Heart left ventricle (tissue), 16 donors: ENCODE measurements at regions not wholly inside any gene's neighbourhood (a gene's known extent, or its start where the extent isn't known, plus 50 kb on each side); places are given as distances from the start of the nearest gene placed in this dataset.

Experiments
- ATAC-seq, 4 donors: fragments of 200-7000 bp; cut with Tn5 transposase; one replicate each; pipeline ENCODE4 v1.9.1; 2020 to 2022; ENCODE audit warnings: moderate library complexity in 4 of 4, mild to moderate bottlenecking in 3 of 4, moderate number of reproducible peaks in 1 of 4
- DNase-seq, 5 donors: peaks; one replicate each; pipeline ENCODE4 v3.0.0-alpha.2; 2020
- H3K27ac ChIP-seq, 12 donors: fragments of 200-600 bp; sonication (generic) in 4 of 12; one replicate each; pipeline versions ENCODE4 v1.5.0 to v1.8.0; 2016 to 2022; ENCODE audit warnings: mild to moderate bottlenecking in 2 of 12
- H3K27me3 ChIP-seq, 9 donors: fragments of 200-600 bp; sonication (generic) in 2 of 9; one replicate each; pipeline versions ENCODE4 v1.5.1 to v1.8.0; 2016 to 2022; ENCODE audit warnings: mild to moderate bottlenecking in 3 of 9
- H3K36me3 ChIP-seq, 9 donors: fragments of 200-600 bp; sonication (generic) in 2 of 9; one replicate each; pipeline versions ENCODE4 v1.5.0 to v1.8.0; 2018 to 2022; ENCODE audit warnings: mild to moderate bottlenecking in 2 of 9
- H3K4me1 ChIP-seq, 12 donors: fragments of 200-600 bp; sonication (generic) in 4 of 12; one replicate each; pipeline versions ENCODE4 v1.5.0 to v1.8.0; 2016 to 2022; ENCODE audit warnings: mild to moderate bottlenecking in 3 of 12
- H3K4me3 ChIP-seq, 12 donors: fragments of 200-600 bp; sonication (generic) in 4 of 12; one replicate each; pipeline versions ENCODE4 v1.5.0 to v1.8.0; 2017 to 2022; ENCODE audit warnings: mild to moderate bottlenecking in 9 of 12, moderate library complexity in 4 of 12
- H3K9me3 ChIP-seq, 12 donors: fragments of 200-600 bp; sonication (generic) in 4 of 12; one replicate each; pipeline versions ENCODE4 v1.5.0 to v1.8.0; 2016 to 2022; ENCODE audit warnings: mild to moderate bottlenecking in 1 of 12
- CTCF ChIP-seq, 12 donors: fragments of 200-600 bp; sonication (generic) in 4 of 12; IDR thresholded peaks; one replicate each; pipeline versions ENCODE4 v1.5.0 to v1.8.0; 2018 to 2022; ENCODE audit warnings: antibody characterized with exemption in 12 of 12, mild to moderate bottlenecking in 5 of 12
- POLR2A ChIP-seq, 2 donors: fragments of 450-650 bp; IDR thresholded peaks; one replicate each; pipeline ENCODE4 v1.6.1; 2017; ENCODE audit warnings: antibody characterized with exemption in 2 of 2, mild to moderate bottlenecking in 2 of 2, moderate library complexity in 2 of 2
- WGBS, 4 donors: extraction: QIAGEN DNeasy Blood & Tissue Kit in 2 of 4; methylation state at CpG; one replicate each; pipeline versions ENCODE4 v1.1.5 to v1.1.7; 2013 to 2018; 5-methylcytosine and 5-hydroxymethylcytosine counted together
- intact Hi-C, 10 donors: fragments of 100-400 bp; cut with DNase I; formaldehyde crosslinking; loops; one replicate each; pipeline versions ENCODE4 v1.11.1 to v1.14.2; 2022
- donor health status: ischemic (EF 13 %, LVEDD 7.1; RV severe dilation, severe dysfunction).
- donor health status: healthy with polysubstance abuse.
- donor health status: DM: no; HTN: yes; CAD: no.
- donor health status: DM: no; HTN: no; CAD: no.
- donor health status: ischemic (EF 25% LVEDD 6.9; RV normal size, moderate dysfunction).
- donor health status: ischemic (EF 25% LVEDD 5.7; RV mildly dilated, moderate dysfunction).
- donor health status: healthy.
- donor health status: DM: yes; HTN: yes; CAD: no.
- donor health status: ischemic (EF 35%, LVEDD 5.7; RV mildly dilated, moderate dysfunction).
- donor health status: nonischemic (EF 11% LVEDD 7.7; RV severe dilation, severe dysfunction).
- donor health status: DM: yes; HTN: yes; CAD: no.
- donor health status: PGD.
- donor health status: ischemic (EF 29% LVEDD 5.4; RV normal size, mild dysfunction).
- donor health status: nonischemic (EF 23%, LVEDD 6.1; RV moderate dilation, normal function).

DNA sequence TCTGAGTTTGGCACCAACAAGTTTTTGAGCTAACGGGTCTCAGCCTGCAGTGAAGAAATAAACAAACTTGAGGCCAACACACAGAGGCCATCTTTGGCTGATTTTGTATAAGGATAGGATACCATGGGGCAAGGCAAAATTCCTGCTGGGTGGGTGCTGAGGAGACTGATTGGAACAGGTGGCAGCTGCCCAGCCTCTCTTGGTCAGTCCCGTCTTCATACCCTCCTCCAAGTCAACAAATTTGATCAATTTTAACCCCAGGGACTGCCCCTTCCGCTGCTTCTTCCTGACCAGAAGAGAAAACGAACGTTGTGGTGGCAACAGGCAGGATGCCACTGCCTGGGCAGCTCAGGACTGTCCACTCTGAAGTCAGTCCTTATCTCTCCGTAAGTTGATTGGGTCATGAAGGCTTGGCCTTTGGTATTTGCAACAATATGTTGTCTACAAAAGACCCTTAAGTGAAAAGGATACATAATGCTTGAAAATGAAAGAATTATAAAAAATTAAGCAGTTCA lies 139.3 kb downstream of the SPP2 start:
- ATAC-seq (no peak), DNase-seq (no peak)
- no peak for TF ChIP-seq POLR2A (IDR thresholded peaks at IDR 0.05)
- no peak for TF ChIP-seq CTCF (IDR thresholded peaks at IDR 0.05)
- WGBS, 4 donors = 52 to 65% (median 61%) methylated on average over 6 of the region's 6 CpGs
- intact Hi-C loops = no loop called here
- peaks cover 0 to 4% (median 0%) of the 10 kb centered on the region in 12 donors for H3K4me1 ChIP-seq
- H3K27ac ChIP-seq = no peak overlapping the region
- peaks cover 0 to 43% (median 3%) of the 10 kb centered on the region in 9 donors for H3K27me3 ChIP-seq
- no peak overlapping the region for H3K4me3 ChIP-seq
- no peaks in the 10 kb centered on the region for H3K9me3 ChIP-seq
- no peaks in the 10 kb centered on the region for H3K36me3 ChIP-seq

- ATAC-seq = no peak
- intact Hi-C loops = no loop called here
- H3K27ac ChIP-seq = no peak overlapping the region
- no peak overlapping the region for H3K4me3 ChIP-seq
- no peaks in the 10 kb centered on the region for H3K9me3 ChIP-seq
- no peaks in the 10 kb centered on the region for H3K36me3 ChIP-seq
- DNase-seq = no peak
- H3K4me1 ChIP-seq = peaks cover 0 to 4% (median 0%) of the 10 kb centered on the region in 12 donors
- TF ChIP-seq CTCF (IDR thresholded peaks at IDR 0.05) (no peak), POLR2A (IDR thresholded peaks at IDR 0.05) (no peak)
- H3K27me3 ChIP-seq = peaks cover 0 to 41% (median 7%) of the 10 kb centered on the region in 9 donors
- 70 to 82% (median 76%) methylated on average over 4 to 5 of the region's 5 CpGs for WGBS, 4 donors
These were observed 138.7 kb downstream of the SPP2 start for GRCh38 chr2:234189230-234189629.

DNA sequence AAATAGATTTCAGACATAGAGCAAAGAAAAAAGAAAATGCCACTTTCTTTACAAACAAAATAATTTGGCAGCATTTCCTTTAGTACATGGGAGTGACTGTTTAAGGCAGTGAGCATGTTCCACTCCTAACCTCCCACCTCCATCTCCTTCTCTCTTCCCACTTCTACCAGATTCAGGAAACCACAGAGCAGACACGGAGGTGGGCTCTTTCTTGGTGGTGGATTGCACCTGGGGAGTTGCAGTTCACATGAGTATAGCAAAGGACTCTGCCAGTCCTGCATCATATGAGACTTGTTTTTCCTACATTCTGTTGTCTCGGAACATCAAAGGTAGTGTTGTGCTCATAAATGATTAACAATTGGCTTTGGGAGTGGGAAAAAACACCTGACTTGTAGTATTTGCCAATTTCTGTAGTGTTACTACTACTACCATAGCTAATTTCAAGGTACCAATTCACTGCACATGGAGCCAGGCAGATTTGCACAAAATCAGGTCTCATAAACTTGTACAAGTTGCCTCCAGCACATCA lies 137.2 kb downstream of the SPP2 start:
- H3K9me3 ChIP-seq = no peaks in the 10 kb centered on the region
- no peak for DNase-seq
- H3K4me3 ChIP-seq = no peak overlapping the region
- ATAC-seq = no peak
- peaks cover 0 to 4% (median 0%) of the 10 kb centered on the region in 12 donors for H3K4me1 ChIP-seq
- no peaks in the 10 kb centered on the region for H3K36me3 ChIP-seq
- intact Hi-C loops = no loop called here
- TF ChIP-seq POLR2A (IDR thresholded peaks at IDR 0.05) (no peak), CTCF (IDR thresholded peaks at IDR 0.05) (no peak)
- H3K27me3 ChIP-seq = peaks cover 0 to 46% (median 8%) of the 10 kb centered on the region in 9 donors
- 67 to 88% (median 77%) methylated on average over 2 of the region's 2 CpGs for WGBS, 4 donors
- H3K27ac ChIP-seq = no peak overlapping the region

DNA sequence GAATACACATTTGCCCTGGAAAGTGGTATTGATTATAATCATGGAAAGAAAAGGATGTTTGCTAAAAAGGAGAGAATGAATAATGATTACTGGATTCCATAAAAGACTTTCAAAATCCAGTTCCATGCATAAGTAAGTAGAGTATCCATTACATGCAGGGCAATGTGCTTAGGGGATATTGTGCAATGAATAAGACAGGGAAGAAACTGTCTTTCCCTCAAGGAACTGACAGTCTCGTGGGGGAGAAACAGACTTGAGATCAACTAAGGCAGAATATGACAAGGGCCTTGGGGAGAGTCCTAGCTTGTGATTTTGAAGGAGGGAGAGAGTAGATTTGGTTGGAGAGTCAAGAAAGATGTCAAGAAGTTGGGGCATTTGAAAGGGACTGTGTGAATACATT lies 130.6 kb downstream of the SPP2 start:
- no peak for ATAC-seq
- Histone ChIP-seq H3K4me3 (no peak overlapping the region), H3K27me3 (peaks cover 0 to 41% (median 6%) of the 10 kb centered on the region in 9 donors)

More for the DNA sequence above, 130.6 kb downstream of the SPP2 start:
- Histone ChIP-seq H3K36me3 (no peaks in the 10 kb centered on the region), H3K4me1 (no peaks in the 10 kb centered on the region), H3K9me3 (no peaks in the 10 kb centered on the region), H3K27ac (no peak overlapping the region)
- DNase-seq = no peak
- WGBS, 4 donors = 40 to 57% (median 48%) methylated on average over 1 of the region's 1 CpG
- intact Hi-C loops = no loop called here
- TF ChIP-seq POLR2A (IDR thresholded peaks at IDR 0.05) (no peak), CTCF (IDR thresholded peaks at IDR 0.05) (no peak)
